ENCODE measurements at regions not wholly inside any gene's neighbourhood (a gene's known extent, or its start where the extent isn't known, plus 50 kb on each side); places are given as distances from the start of the nearest gene placed in this dataset.

- TF ChIP-seq CTCF (IDR thresholded peaks at IDR 0.05) (no peak), POLR2A (IDR thresholded peaks at IDR 0.05) (no peak)
Observed at GRCh38 chr10:111967116-111967515, 216.4 kb downstream of the GPAM start.
